ENCODE measurements at regions not wholly inside any gene's neighbourhood (a gene's known extent, or its start where the extent isn't known, plus 50 kb on each side); places are given as distances from the start of the nearest gene placed in this dataset.
A peak's percentile ranks its signal among the peaks of the same experiment; 100 is the strongest.

- H3K4me3 ChIP-seq (replicated peaks in 1 of 2; ENCODE audit: low read depth in 2 of 2, low read length in 2 of 2): peak overlapping the region in 1 of 2 donors; percentile 15
- no peak for TF ChIP-seq CTCF (IDR thresholded peaks at IDR 0.05; ENCODE audit: low read depth, low read length)
These were observed 469.8 kb downstream of the FOXG1 start for GRCh38 chr14:29236401-29236800.

GRCh38 chr14:29236848-29237247, 470.3 kb downstream of the FOXG1 start:
- DNase-seq (ENCODE audit: low read depth in 2 of 2): peak; percentile 51 to 96
- TF ChIP-seq CTCF (IDR thresholded peaks at IDR 0.05; ENCODE audit: low read depth, low read length): no peak
- peak overlapping the region in 1 of 2 donors; percentile 15 for H3K4me3 ChIP-seq (replicated peaks in 1 of 2; ENCODE audit: low read depth in 2 of 2, low read length in 2 of 2)

More at GRCh38 chr14:29236401-29236800, 469.8 kb downstream of the FOXG1 start:
- no peak for DNase-seq (ENCODE audit: low read depth in 2 of 2)

GRCh38 chr14:29240066-29240465, 473.5 kb downstream of the FOXG1 start:
- DNase-seq (ENCODE audit: low read depth in 2 of 2): peak; percentile 82 to 96
- TF ChIP-seq CTCF (IDR thresholded peaks at IDR 0.05; ENCODE audit: low read depth, low read length): no peak
- no peak overlapping the region for H3K4me3 ChIP-seq (replicated peaks in 1 of 2; ENCODE audit: low read depth in 2 of 2, low read length in 2 of 2)

GRCh38 chr14:29242755-29243754, 476.5 kb downstream of the FOXG1 start:
- TF ChIP-seq CTCF (IDR thresholded peaks at IDR 0.05; ENCODE audit: low read depth, low read length): no peak
- H3K4me3 ChIP-seq (replicated peaks in 1 of 2; ENCODE audit: low read depth in 2 of 2, low read length in 2 of 2): no peak overlapping the region
- DNase-seq (ENCODE audit: low read depth in 2 of 2): peak; percentile 81 to 91

DNA sequence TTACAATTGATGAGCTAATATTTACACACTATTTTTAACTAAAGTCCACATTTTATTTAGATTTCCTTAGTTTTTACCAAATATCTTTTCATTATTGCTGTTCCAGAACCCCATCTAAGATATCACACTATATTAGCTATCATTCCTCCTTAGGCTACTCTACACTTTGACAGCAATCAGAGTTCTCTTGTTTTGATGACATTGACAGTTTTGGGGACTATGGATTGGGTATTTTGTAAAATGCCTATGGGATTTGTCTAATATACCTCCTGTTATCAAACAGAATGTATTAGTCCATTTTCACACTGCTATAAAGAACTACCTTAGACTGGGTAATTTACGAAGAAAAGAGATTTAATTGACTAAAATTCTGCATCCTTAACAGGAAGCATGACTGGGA, 489.1 kb downstream of the FOXG1 start:
- H3K4me3 ChIP-seq (replicated peaks in 1 of 2; ENCODE audit: low read depth in 2 of 2, low read length in 2 of 2): no peak overlapping the region
- no peak for TF ChIP-seq CTCF (IDR thresholded peaks at IDR 0.05; ENCODE audit: low read depth, low read length)

DNA sequence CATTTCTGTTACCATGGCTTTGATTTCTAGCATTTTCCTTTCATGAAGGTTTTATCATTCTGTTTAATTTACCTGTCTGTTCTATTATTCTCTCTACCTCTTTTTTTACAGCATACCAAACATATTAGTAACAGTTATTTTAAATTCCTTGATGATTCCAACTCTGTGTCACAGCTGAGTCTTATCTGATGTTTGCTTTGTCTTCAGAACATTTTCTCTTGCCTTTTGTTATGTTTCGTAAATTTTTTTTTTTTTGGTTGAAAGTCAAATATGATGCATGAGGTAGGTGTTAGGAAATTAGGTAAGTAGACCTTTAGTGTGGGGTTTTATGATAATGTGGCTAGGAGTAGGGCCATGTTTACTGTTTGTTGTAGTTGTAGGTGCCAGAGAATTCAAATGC, 496.4 kb downstream of the FOXG1 start:
- no peak for TF ChIP-seq CTCF (IDR thresholded peaks at IDR 0.05; ENCODE audit: low read depth, low read length)
- no peak overlapping the region for H3K4me3 ChIP-seq (replicated peaks in 1 of 2; ENCODE audit: low read depth in 2 of 2, low read length in 2 of 2)

More for the DNA sequence above, 489.1 kb downstream of the FOXG1 start:
- no peak for DNase-seq (ENCODE audit: low read depth in 2 of 2)

More for the DNA sequence above, 496.4 kb downstream of the FOXG1 start:
- DNase-seq (ENCODE audit: low read depth in 2 of 2): peak in 1 of 2 donors; percentile 71

All from cardiac fibroblast (primary cell).